GM23338 (cell line): ENCODE measurements at regions not wholly inside any gene's neighbourhood (a gene's known extent, or its start where the extent isn't known, plus 50 kb on each side); places are given as distances from the start of the nearest gene placed in this dataset.

Experiments used
- ATAC-seq: fragments of 200-7000 bp; cut with Tn5 transposase; 3 replicates; pipeline ENCODE4 v1.9.1; 2020
- DNase-seq: peaks from one replicate; pipeline ENCODE4 v3.0.0-alpha.2; 2015; ENCODE audit warnings: low spot score
- H2AFZ ChIP-seq: fragments of 200-600 bp; sonication (generic); 2 replicates; pipeline ENCODE4 v1.8.0; 2016; ENCODE audit warnings: antibody characterized with exemption, mild to moderate bottlenecking, moderate library complexity
- H3F3A ChIP-seq: fragments of 200-600 bp; sonication (generic); replicated peaks from 2 replicates; pipeline ENCODE4 v1.8.0; 2017; ENCODE audit warnings: antibody characterized with exemption, mixed run types, low read depth
- H3K27ac ChIP-seq: fragments of 200-600 bp; sonication (generic); 2 replicates; pipeline ENCODE4 v1.6.1; 2016; ENCODE audit warnings: low read depth
- H3K27me3 ChIP-seq: fragments of 200-600 bp; sonication (generic); 2 replicates; pipeline ENCODE4 v1.8.0; 2016; ENCODE audit warnings: mild to moderate bottlenecking, mixed run types, moderate library complexity; ENCODE audit not compliant: insufficient read depth
- H3K36me3 ChIP-seq: fragments of 200-600 bp; sonication (generic); 2 replicates; pipeline ENCODE4 v1.8.0; 2016; ENCODE audit warnings: mild to moderate bottlenecking; ENCODE audit not compliant: insufficient read depth
- H3K4me1 ChIP-seq: fragments of 200-600 bp; sonication (generic); 2 replicates; pipeline ENCODE4 v1.8.0; 2016; ENCODE audit warnings: mild to moderate bottlenecking, moderate library complexity; ENCODE audit not compliant: insufficient read depth
- H3K4me2 ChIP-seq: fragments of 200-600 bp; sonication (generic); 2 replicates; pipeline ENCODE4 v1.7.1; 2017; ENCODE audit warnings: mixed run types
- H3K4me3 ChIP-seq: fragments of 200-600 bp; sonication (generic); 2 replicates; pipeline ENCODE4 v1.6.1; 2016; ENCODE audit warnings: mixed run types
- H3K79me2 ChIP-seq: fragments of 200-600 bp; sonication (generic); replicated peaks from 2 replicates; pipeline ENCODE4 v1.8.0; 2017; ENCODE audit warnings: mild to moderate bottlenecking; ENCODE audit not compliant: insufficient read depth
- H3K9me2 ChIP-seq: fragments of 200-600 bp; sonication (generic); 2 replicates; pipeline ENCODE4 v1.8.0; 2017; ENCODE audit not compliant: insufficient read depth
- H4K20me1 ChIP-seq: fragments of 200-600 bp; sonication (generic); replicated peaks from 2 replicates; pipeline ENCODE4 v1.8.0; 2017; ENCODE audit warnings: mild to moderate bottlenecking; ENCODE audit not compliant: insufficient read depth
- H3K27ac Mint-ChIP-seq: 2 replicates; pipeline ENCODE4 v1.8.0; 2020; ENCODE audit warnings: inconsistent platforms, mild to moderate bottlenecking, moderate library complexity, mixed read lengths
- H3K27me3 Mint-ChIP-seq: 3 replicates; pipeline ENCODE4 v1.8.0; 2022; ENCODE audit warnings: low read depth, mild to moderate bottlenecking, moderate library complexity, mixed read lengths, inconsistent platforms; ENCODE audit not compliant: insufficient read depth, poor library complexity
- H3K36me3 Mint-ChIP-seq: 3 replicates; pipeline ENCODE4 v1.8.0; 2021; ENCODE audit warnings: low read depth, mild to moderate bottlenecking, inconsistent platforms, moderate library complexity, mixed read lengths
- H3K4me1 Mint-ChIP-seq: 3 replicates; pipeline ENCODE4 v1.8.0; 2020; ENCODE audit warnings: mild to moderate bottlenecking, inconsistent platforms, mixed read lengths
- H3K4me3 Mint-ChIP-seq: 3 replicates; pipeline ENCODE4 v1.8.0; 2021; ENCODE audit warnings: moderate library complexity, mild to moderate bottlenecking, inconsistent platforms, mixed read lengths
- H3K9me3 Mint-ChIP-seq: 3 replicates; pipeline ENCODE4 v1.8.0; 2020; ENCODE audit warnings: moderate library complexity, mild to moderate bottlenecking, inconsistent platforms, mixed read lengths
- CREB1 ChIP-seq: fragments of 250-450 bp; sonication (Bioruptor Pico); IDR thresholded peaks from 2 replicates; pipeline ENCODE4 v1.5.0; 2020; ENCODE audit warnings: low read depth, mild to moderate bottlenecking, moderate library complexity
- EZH2 ChIP-seq: fragments of 200-600 bp; sonication (generic); IDR thresholded peaks from one replicate; pipeline ENCODE4 v1.8.0; 2017; ENCODE audit warnings: antibody characterized with exemption, mild to moderate bottlenecking, low read depth; ENCODE audit not compliant: unreplicated experiment
- STAT1 ChIP-seq: IDR thresholded peaks from one replicate; pipeline ENCODE4 v1.6.1; 2016; ENCODE audit warnings: antibody characterized with exemption; ENCODE audit not compliant: unreplicated experiment
- ZNF114 ChIP-seq: fragments of 250-450 bp; sonication (Bioruptor Pico); IDR thresholded peaks from 2 replicates; pipeline ENCODE4 v1.5.0; 2020; ENCODE audit warnings: mild to moderate bottlenecking, moderate library complexity
- ZNF331 ChIP-seq: fragments of 250-450 bp; sonication (Bioruptor Pico); IDR thresholded peaks from 2 replicates; pipeline ENCODE4 v1.5.0; 2020; ENCODE audit warnings: low read depth, mild to moderate bottlenecking, moderate library complexity
- TF ChIP-seq, protein P1 (sequence below): IDR thresholded peaks from one replicate; pipeline ENCODE4 v1.6.1; 2018; ENCODE audit warnings: antibody characterized with exemption; ENCODE audit not compliant: unreplicated experiment
- TF ChIP-seq, protein P2 (sequence below): fragments of 250-450 bp; sonication (Bioruptor Pico); IDR thresholded peaks from 2 replicates; pipeline ENCODE4 v1.5.0; 2020; ENCODE audit warnings: mild to moderate bottlenecking, moderate library complexity

DNA sequence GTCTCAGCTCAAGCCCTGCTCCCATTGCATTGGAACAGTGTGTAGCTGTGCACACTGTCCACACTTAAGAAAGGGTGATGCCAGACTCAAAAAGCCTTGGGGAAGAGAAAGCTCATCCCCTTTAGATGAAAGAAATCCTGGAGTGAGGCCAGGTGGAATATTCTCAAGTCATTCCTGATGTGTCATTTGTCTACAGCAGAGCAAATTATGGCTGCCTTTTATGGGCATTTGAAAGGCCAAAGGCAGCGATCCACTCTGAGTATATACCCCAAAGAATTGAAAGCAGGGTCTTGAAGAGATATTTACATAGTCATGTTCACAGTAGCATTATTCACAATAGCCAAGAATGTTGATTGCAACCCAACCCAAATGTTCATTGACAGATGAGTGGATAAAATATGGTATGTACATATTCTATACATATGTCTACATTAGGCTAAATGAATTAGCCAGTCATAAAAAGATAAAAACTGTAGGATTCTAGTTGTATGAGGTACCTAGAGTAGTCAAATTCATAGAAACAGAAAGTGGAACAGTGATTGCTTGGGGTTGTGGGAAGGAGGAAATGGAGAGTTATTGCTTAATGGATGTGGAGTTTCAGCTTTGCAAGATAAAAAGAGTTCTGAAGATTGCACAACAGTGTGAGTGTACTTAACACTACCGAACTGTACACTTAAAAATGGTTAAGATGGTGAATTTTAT, 214.9 kb downstream of the KCNRG start:
- peaks cover 17% of the 10 kb centered on the region for H3K4me1 Mint-ChIP-seq
- no peak overlapping the region for H3K4me3 Mint-ChIP-seq
- Histone ChIP-seq H3F3A (no peaks in the 10 kb centered on the region), H3K4me3 (no peak overlapping the region), H3K79me2 (no peaks in the 10 kb centered on the region), H3K9me2 (0 out of 2 replicates have a peak, but pooled peaks cover 5% of the 10 kb centered on the region), H4K20me1 (no peaks in the 10 kb centered on the region), H3K27me3 (no peaks in the 10 kb centered on the region), H3K27ac (no peak overlapping the region), H3K4me2 (no peak overlapping the region), H3K36me3 (no peaks in the 10 kb centered on the region), H2AFZ (no peak overlapping the region), H3K4me1 (peaks cover 8% of the 10 kb centered on the region)
- TF ChIP-seq, protein P1, sequence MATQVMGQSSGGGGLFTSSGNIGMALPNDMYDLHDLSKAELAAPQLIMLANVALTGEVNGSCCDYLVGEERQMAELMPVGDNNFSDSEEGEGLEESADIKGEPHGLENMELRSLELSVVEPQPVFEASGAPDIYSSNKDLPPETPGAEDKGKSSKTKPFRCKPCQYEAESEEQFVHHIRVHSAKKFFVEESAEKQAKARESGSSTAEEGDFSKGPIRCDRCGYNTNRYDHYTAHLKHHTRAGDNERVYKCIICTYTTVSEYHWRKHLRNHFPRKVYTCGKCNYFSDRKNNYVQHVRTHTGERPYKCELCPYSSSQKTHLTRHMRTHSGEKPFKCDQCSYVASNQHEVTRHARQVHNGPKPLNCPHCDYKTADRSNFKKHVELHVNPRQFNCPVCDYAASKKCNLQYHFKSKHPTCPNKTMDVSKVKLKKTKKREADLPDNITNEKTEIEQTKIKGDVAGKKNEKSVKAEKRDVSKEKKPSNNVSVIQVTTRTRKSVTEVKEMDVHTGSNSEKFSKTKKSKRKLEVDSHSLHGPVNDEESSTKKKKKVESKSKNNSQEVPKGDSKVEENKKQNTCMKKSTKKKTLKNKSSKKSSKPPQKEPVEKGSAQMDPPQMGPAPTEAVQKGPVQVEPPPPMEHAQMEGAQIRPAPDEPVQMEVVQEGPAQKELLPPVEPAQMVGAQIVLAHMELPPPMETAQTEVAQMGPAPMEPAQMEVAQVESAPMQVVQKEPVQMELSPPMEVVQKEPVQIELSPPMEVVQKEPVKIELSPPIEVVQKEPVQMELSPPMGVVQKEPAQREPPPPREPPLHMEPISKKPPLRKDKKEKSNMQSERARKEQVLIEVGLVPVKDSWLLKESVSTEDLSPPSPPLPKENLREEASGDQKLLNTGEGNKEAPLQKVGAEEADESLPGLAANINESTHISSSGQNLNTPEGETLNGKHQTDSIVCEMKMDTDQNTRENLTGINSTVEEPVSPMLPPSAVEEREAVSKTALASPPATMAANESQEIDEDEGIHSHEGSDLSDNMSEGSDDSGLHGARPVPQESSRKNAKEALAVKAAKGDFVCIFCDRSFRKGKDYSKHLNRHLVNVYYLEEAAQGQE, result no peak
- no peak for TF ChIP-seq CREB1
- TF ChIP-seq ZNF114 (CRISPR knock-in tag), result no peak
- peaks cover 11% of the 10 kb centered on the region for H3K36me3 Mint-ChIP-seq
- H3K9me3 Mint-ChIP-seq, result peaks cover 8% of the 10 kb centered on the region
- peaks cover 2% of the 10 kb centered on the region for H3K27me3 Mint-ChIP-seq
- H3K27ac Mint-ChIP-seq, result no peak overlapping the region
- DNase-seq (no peak), ATAC-seq (no peak)

DNA sequence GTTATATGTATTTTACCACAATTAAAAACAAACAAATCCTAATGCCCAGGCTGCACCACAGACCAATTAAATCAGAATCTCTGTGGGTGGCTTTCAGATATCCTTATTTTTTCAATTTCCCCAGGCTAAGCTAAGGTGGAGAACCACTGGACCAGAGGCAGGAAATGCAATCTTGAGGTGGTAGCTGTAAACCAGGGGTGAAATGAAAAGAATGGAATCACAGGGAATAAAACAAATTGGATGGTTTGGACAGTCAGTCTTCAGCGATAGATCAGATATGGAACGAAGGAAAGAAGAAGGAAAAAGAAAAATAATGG, 215.4 kb downstream of the KCNRG start:
- DNase-seq (no peak), ATAC-seq (no peak)
- Histone ChIP-seq H3K79me2 (no peaks in the 10 kb centered on the region), H2AFZ (no peak overlapping the region), H3F3A (no peaks in the 10 kb centered on the region), H3K36me3 (no peaks in the 10 kb centered on the region), H3K4me3 (no peak overlapping the region), H3K9me2 (0 out of 2 replicates have a peak, but pooled peaks cover 5% of the 10 kb centered on the region), H3K4me2 (no peak overlapping the region), H3K27ac (no peak overlapping the region), H3K4me1 (peaks cover 8% of the 10 kb centered on the region), H4K20me1 (no peaks in the 10 kb centered on the region), H3K27me3 (no peaks in the 10 kb centered on the region)
- H3K27ac Mint-ChIP-seq, result no peak overlapping the region
- no peak overlapping the region for H3K4me3 Mint-ChIP-seq
- H3K36me3 Mint-ChIP-seq, result peaks cover 11% of the 10 kb centered on the region
- peaks cover 17% of the 10 kb centered on the region for H3K4me1 Mint-ChIP-seq
- H3K9me3 Mint-ChIP-seq, result peaks cover 8% of the 10 kb centered on the region
- peaks cover 2% of the 10 kb centered on the region for H3K27me3 Mint-ChIP-seq
- TF ChIP-seq, protein P2, sequence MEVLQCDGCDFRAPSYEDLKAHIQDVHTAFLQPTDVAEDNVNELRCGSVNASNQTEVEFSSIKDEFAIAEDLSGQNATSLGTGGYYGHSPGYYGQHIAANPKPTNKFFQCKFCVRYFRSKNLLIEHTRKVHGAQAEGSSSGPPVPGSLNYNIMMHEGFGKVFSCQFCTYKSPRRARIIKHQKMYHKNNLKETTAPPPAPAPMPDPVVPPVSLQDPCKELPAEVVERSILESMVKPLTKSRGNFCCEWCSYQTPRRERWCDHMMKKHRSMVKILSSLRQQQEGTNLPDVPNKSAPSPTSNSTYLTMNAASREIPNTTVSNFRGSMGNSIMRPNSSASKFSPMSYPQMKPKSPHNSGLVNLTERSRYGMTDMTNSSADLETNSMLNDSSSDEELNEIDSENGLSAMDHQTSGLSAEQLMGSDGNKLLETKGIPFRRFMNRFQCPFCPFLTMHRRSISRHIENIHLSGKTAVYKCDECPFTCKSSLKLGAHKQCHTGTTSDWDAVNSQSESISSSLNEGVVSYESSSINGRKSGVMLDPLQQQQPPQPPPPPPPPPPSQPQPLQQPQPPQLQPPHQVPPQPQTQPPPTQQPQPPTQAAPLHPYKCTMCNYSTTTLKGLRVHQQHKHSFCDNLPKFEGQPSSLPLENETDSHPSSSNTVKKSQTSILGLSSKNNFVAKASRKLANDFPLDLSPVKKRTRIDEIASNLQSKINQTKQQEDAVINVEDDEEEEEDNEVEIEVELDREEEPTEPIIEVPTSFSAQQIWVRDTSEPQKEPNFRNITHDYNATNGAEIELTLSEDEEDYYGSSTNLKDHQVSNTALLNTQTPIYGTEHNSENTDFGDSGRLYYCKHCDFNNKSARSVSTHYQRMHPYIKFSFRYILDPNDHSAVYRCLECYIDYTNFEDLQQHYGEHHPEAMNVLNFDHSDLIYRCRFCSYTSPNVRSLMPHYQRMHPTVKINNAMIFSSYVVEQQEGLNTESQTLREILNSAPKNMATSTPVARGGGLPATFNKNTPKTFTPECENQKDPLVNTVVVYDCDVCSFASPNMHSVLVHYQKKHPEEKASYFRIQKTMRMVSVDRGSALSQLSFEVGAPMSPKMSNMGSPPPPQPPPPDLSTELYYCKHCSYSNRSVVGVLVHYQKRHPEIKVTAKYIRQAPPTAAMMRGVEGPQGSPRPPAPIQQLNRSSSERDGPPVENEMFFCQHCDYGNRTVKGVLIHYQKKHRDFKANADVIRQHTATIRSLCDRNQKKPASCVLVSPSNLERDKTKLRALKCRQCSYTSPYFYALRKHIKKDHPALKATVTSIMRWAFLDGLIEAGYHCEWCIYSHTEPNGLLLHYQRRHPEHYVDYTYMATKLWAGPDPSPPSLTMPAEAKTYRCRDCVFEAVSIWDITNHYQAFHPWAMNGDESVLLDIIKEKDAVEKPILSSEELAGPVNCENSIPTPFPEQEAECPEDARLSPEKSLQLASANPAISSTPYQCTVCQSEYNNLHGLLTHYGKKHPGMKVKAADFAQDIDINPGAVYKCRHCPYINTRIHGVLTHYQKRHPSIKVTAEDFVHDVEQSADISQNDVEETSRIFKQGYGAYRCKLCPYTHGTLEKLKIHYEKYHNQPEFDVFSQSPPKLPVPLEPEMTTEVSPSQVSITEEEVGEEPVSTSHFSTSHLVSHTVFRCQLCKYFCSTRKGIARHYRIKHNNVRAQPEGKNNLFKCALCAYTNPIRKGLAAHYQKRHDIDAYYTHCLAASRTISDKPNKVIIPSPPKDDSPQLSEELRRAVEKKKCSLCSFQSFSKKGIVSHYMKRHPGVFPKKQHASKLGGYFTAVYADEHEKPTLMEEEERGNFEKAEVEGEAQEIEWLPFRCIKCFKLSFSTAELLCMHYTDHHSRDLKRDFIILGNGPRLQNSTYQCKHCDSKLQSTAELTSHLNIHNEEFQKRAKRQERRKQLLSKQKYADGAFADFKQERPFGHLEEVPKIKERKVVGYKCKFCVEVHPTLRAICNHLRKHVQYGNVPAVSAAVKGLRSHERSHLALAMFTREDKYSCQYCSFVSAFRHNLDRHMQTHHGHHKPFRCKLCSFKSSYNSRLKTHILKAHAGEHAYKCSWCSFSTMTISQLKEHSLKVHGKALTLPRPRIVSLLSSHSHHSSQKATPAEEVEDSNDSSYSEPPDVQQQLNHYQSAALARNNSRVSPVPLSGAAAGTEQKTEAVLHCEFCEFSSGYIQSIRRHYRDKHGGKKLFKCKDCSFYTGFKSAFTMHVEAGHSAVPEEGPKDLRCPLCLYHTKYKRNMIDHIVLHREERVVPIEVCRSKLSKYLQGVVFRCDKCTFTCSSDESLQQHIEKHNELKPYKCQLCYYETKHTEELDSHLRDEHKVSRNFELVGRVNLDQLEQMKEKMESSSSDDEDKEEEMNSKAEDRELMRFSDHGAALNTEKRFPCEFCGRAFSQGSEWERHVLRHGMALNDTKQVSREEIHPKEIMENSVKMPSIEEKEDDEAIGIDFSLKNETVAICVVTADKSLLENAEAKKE (CRISPR knock-in tag), result no peak
- no peak for TF ChIP-seq ZNF331 (CRISPR knock-in tag)
- TF ChIP-seq, protein P1, result no peak
- no peak for TF ChIP-seq ZNF114 (CRISPR knock-in tag)
- no peak for TF ChIP-seq STAT1
- no peak for TF ChIP-seq EZH2
